ENCODE measurements at regions not wholly inside any gene's neighbourhood (a gene's known extent, or its start where the extent isn't known, plus 50 kb on each side); places are given as distances from the start of the nearest gene placed in this dataset.

- no peak for TF ChIP-seq GATA2 (IDR thresholded peaks at IDR 0.05; ENCODE audit: low read depth, low read length)
- no peak for TF ChIP-seq GATA3 (IDR thresholded peaks at IDR 0.05; ENCODE audit: low read depth, low read length)
Observed at GRCh38 chr2:238560234-238560633, 133.5 kb downstream of the ASB1 start.

All from SH-SY5Y (cell line).